H1 (cell line): ENCODE measurements at regions not wholly inside any gene's neighbourhood (a gene's known extent, or its start where the extent isn't known, plus 50 kb on each side); places are given as distances from the start of the nearest gene placed in this dataset.

ENCODE experiments used
- CEBPB ChIP-seq: IDR thresholded peaks from 2 replicates; pipeline ENCODE4 v1.6.1; 2012; ENCODE audit warnings: low read depth, low read length
- CHD2 ChIP-seq: IDR thresholded peaks from 2 replicates; pipeline ENCODE4 v1.6.1; 2012; ENCODE audit warnings: low read length, improper control_type of control experiment
- CREB1 ChIP-seq: IDR thresholded peaks from 2 replicates; pipeline ENCODE4 v1.6.1; 2012; ENCODE audit warnings: inconsistent platforms
- E2F6 ChIP-seq: IDR thresholded peaks from 2 replicates; pipeline ENCODE4 v1.6.1; 2012; ENCODE audit warnings: inconsistent platforms
- HDAC6 ChIP-seq: IDR thresholded peaks from one replicate; pipeline ENCODE4 v1.7.1; 2012; ENCODE audit warnings: low read depth, mild to moderate bottlenecking, inconsistent platforms, low read length, moderate library complexity
- JUN ChIP-seq: IDR thresholded peaks from 2 replicates; pipeline ENCODE4 v1.6.1; 2011; ENCODE audit warnings: low read depth, mild to moderate bottlenecking, improper control_type of control experiment, low read length
- MAX ChIP-seq: IDR thresholded peaks from 2 replicates; pipeline ENCODE4 v1.6.1; 2012; ENCODE audit warnings: inconsistent platforms
- POLR2A ChIP-seq, 2 experiments: IDR thresholded peaks; 1 replicate in 1 of 2; 2 replicates in 1 of 2; pipeline ENCODE4 v1.6.1; 2011; ENCODE audit warnings: low read depth in 2 of 2, low read length in 2 of 2, mild to moderate bottlenecking in 2 of 2; ENCODE audit errors: control extremely low read depth in 1 of 2
- POLR2AphosphoS5 ChIP-seq: IDR thresholded peaks from 2 replicates; pipeline ENCODE4 v1.6.1; 2011; ENCODE audit warnings: low read depth, low read length
- RAD21 ChIP-seq, 2 experiments: IDR thresholded peaks in 1 of 2; conservative IDR thresholded peaks in 1 of 2; 2 replicates each; pipeline ENCODE4 v1.6.1; 2011; ENCODE audit warnings: low read depth in 2 of 2, low read length in 2 of 2, improper control_type of control experiment in 1 of 2, inconsistent platforms in 1 of 2, mild to moderate bottlenecking in 1 of 2, moderate library complexity in 1 of 2
- RFX5 ChIP-seq: IDR thresholded peaks from 2 replicates; pipeline ENCODE4 v1.6.1; 2011; ENCODE audit warnings: low read depth, low read length, improper control_type of control experiment, borderline replicate concordance
- SUZ12 ChIP-seq: fragments of 200-600 bp; sonication (generic); IDR thresholded peaks from 2 replicates; pipeline ENCODE4 v1.6.1; 2012; ENCODE audit warnings: mild to moderate bottlenecking, inconsistent platforms, low read length, moderate library complexity, mixed read lengths
- TF ChIP-seq, protein P1 (sequence below), 3 experiments: IDR thresholded peaks; 1 replicate in 2 of 3; 2 replicates in 1 of 3; pipeline versions ENCODE4 v1.5.1 to v1.6.1; 2011; ENCODE audit warnings: low read length in 3 of 3, mild to moderate bottlenecking in 3 of 3, inconsistent platforms in 2 of 3, low read depth in 1 of 3, moderate library complexity in 1 of 3; ENCODE audit not compliant: insufficient read depth in 1 of 3; ENCODE audit errors: control extremely low read depth in 1 of 3

DNA sequence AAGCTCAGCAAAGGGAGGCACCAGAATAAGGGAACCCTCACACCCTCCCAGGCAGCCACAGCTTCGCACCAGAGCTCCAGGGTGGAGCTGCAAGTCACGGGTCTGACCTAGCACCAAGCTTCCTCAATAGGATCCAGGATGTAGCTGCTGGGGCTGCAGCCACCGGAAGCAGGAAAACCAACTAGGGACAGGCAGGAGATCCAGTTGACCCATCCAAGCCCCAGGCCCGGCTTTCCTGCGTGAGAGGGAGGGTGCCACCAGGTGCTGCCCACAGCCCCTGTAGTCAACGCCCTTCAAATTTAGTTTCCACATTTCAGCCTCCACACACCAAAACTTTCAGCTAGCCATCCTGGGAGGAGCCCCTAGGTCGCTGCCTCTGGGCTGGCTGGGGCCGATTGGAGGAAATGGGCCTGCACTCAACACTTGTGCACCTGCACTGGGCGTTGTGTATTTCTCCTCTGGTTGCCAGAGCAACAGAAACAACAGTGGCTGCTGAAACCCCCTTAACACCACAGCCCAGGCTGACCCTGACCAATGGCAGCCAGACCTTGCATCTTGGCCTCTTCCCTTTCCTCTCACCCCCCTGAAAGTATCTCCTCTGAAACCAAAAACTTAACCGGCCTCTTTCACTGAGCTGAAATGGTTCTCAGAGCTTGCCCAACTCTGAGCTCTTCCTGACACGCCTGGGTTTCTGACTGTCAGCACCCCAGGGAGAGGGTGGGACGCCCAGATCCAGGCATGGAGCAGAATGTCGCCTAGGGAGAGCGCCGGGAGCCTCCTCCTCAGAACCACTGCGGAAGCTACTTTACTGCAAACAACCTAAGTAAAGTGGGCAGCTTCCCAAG lies 226.5 kb upstream of the MAP3K1 start:
- TF ChIP-seq CREB1: no peak
- TF ChIP-seq SUZ12: no peak
- TF ChIP-seq, protein P1, sequence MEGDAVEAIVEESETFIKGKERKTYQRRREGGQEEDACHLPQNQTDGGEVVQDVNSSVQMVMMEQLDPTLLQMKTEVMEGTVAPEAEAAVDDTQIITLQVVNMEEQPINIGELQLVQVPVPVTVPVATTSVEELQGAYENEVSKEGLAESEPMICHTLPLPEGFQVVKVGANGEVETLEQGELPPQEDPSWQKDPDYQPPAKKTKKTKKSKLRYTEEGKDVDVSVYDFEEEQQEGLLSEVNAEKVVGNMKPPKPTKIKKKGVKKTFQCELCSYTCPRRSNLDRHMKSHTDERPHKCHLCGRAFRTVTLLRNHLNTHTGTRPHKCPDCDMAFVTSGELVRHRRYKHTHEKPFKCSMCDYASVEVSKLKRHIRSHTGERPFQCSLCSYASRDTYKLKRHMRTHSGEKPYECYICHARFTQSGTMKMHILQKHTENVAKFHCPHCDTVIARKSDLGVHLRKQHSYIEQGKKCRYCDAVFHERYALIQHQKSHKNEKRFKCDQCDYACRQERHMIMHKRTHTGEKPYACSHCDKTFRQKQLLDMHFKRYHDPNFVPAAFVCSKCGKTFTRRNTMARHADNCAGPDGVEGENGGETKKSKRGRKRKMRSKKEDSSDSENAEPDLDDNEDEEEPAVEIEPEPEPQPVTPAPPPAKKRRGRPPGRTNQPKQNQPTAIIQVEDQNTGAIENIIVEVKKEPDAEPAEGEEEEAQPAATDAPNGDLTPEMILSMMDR (IDR thresholded peaks at IDR 0.05; ENCODE audit: control extremely low read depth in 1 of 3, insufficient read depth in 1 of 3, low read depth in 1 of 3, low read length in 3 of 3): no peak
- TF ChIP-seq CEBPB: no peak
- TF ChIP-seq MAX: no peak
- TF ChIP-seq JUN: no peak
- no peak for TF ChIP-seq E2F6
- no peak for TF ChIP-seq HDAC6
- TF ChIP-seq POLR2AphosphoS5: no peak
- TF ChIP-seq CHD2: no peak
- no peak for TF ChIP-seq RAD21 (IDR thresholded peaks at IDR 0.05 in 1 of 2, conservative IDR thresholded peaks at IDR 0.05 in 1 of 2; ENCODE audit: low read depth in 2 of 2, low read length in 2 of 2)
- no peak for TF ChIP-seq RFX5
- no peak for TF ChIP-seq POLR2A (IDR thresholded peaks at IDR 0.05; ENCODE audit: control extremely low read depth in 1 of 2, low read depth in 2 of 2, low read length in 2 of 2)
